Left kidney (tissue), 1 donor: ENCODE measurements at regions not wholly inside any gene's neighbourhood (a gene's known extent, or its start where the extent isn't known, plus 50 kb on each side); places are given as distances from the start of the nearest gene placed in this dataset.

Source experiments
- DNase-seq: peaks from one replicate; pipeline ENCODE4 v3.0.0-alpha.2; 2013

- no peak for DNase-seq
Measured at GRCh38 chr5:118044169-118044568, 944.2 kb downstream of the DTWD2 start.

DNA sequence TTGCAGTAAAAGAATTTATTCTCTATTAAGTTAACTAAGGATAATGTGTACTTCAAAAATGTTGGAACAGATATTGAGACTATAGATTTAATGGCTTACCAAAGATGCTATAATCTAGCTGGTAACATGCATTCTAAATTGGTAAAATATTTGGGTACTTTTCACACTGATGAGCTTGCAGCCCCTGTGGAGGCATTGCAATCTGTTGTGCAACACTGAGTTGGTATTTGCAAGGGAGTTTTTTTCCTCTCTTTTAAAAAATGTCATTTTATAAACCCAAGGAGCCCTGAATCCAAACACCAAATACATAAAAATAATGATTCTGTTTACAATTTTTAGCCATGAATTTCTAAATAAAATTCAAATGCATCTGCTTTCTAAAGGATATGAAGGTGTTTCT lies 944.8 kb downstream of the DTWD2 start:
- DNase-seq, result no peak

GRCh38 chr5:118042076-118042475 lies 946.3 kb downstream of the DTWD2 start:
- no peak for DNase-seq

- no peak for DNase-seq
Measured at GRCh38 chr5:118040496-118040895, 947.9 kb downstream of the DTWD2 start.

- no peak for DNase-seq
Measured at GRCh38 chr5:118033686-118034338, 954.5 kb downstream of the DTWD2 start.

GRCh38 chr5:118029807-118030206 lies 958.5 kb downstream of the DTWD2 start:
- no peak for DNase-seq

- no peak for DNase-seq
Measured at GRCh38 chr5:118022062-118022461, 966.3 kb downstream of the DTWD2 start.

DNA sequence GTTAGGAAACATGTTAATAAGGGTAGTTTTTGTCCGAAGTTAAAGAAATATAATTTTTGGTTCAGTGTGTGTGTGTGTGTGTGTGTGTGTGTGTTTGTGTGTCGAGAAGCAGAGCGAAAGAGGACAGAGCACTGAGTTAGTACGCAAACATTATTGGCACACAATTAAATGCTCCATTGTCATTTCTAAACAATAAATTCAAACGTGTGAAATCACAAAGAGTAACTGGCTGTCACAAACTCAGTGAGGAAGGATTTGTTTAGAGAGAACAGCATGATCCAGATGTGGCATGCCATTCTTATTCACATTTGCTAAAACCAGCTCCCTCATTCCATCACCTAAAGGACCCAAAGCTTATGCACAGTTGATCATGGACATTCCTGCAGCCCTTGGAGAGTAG lies 970.8 kb downstream of the DTWD2 start:
- no peak for DNase-seq

- DNase-seq, result no peak
Measured at GRCh38 chr5:118016396-118016795, 972.0 kb downstream of the DTWD2 start.

- no peak for DNase-seq
Measured at GRCh38 chr5:118015511-118015910, 972.8 kb downstream of the DTWD2 start.

GRCh38 chr5:118009741-118010297 lies 978.5 kb downstream of the DTWD2 start:
- DNase-seq, result no peak

DNA sequence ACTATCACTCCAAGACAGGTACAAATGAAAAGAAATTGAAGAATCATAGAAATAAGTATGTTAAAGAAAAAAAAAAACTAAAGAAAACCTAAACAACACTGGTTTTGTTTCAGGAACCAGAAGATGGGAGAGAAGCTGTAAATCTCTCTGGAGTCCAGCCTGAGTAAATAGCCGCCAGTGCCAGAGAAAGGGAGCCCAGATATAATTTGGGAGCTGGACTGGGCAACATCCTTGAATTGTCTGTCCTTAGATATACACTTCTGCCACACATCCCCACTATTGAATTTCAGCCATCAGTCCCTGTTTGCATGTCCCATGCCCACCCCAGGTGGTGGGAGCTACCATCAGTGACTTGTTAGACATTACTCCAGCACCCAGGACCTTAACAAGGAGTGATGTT lies 979.6 kb downstream of the DTWD2 start:
- DNase-seq, result no peak

- DNase-seq, result no peak
Measured at GRCh38 chr5:118007262-118007661, 981.1 kb downstream of the DTWD2 start.

- no peak for DNase-seq
Measured at GRCh38 chr5:118006219-118006618, 982.1 kb downstream of the DTWD2 start.

DNA sequence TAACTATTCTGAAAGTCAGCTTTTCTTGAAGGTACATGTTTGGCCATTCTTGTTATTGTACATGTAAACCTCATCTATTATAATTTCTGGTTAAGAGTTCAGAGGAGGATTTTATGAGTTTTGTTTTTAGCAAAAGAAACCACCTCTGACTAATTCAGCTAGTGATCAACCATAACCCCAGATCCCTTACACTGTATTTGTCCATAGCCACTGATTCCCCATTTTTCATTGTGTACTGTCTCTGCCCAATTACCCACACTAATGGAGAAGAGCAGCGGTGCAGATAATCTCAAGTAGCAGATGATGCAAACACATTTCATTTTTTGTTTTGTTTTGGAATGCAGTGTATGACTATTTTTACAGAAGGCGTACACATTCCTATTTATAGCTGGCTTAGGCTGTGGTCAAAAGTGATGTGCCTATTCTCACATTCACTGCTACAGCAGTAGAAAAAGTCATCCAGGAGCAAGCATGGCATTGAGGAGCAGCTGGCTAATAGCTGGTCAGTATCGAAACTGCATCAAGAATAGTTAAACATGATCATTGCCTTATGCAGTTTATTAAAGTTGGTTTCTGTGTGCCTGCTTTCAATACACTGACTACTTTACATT lies 988.3 kb downstream of the DTWD2 start:
- DNase-seq, result no peak

DNA sequence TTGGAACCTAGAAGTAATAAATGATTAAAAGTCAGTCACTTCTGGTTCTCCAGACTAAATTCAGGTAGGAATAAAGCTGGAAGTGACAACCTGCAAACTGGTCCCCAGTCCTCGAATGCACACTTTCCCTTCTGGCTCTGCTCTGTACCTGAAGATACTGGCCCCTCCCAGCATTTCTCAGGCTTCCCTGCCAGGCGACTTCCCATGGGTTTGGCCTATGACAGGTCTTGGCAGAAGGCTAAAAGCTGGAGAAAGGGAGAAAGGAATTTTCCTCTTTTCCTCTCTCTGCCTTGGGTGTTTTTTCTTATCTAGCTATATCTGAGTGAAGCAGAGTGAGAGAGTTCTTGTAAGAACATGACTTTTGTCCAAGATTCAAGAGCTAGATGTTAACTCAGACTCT lies 1005.7 kb downstream of the DTWD2 start:
- no peak for DNase-seq

DNA sequence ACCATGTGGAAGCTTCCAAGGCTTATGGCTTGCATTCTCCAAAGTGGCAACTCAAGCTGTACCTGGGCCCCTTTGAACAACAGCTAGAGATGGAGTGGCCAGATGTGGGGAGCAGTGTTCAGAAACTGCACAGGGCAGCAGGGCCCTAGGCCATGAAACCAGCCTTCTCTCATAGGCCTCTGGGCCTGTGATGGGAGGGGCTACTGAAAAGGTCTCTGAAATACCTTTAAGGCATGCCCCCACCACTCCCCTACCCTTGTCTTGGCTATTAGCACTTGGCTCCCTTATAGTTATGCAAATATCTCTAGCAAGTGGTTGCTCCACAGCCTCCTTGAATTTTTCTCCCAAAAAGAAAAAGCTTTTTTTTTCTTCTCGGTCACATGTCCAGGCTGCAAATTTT lies 1014.6 kb downstream of the DTWD2 start:
- no peak for DNase-seq

DNA sequence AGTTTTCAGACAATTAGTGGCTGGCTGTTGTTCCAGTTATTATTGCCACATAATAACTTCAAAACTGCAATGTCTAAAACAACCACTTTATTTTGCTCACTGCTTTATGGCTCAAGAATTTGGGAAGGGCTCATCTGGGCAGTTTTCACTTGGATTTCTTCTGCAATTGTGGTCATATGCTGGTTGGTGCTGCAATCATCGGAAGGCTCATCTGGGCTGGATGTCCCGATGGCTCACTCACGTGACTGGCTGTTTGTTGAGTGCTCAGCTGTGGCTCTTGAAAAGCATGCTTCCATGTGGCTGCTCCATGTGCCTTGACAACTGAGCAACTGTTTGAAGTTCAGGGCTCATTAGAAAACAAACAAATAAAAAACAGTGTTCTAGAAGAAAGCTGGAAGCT lies 1032.5 kb downstream of the DTWD2 start:
- DNase-seq, result no peak

GRCh38 chr5:117954331-117954730 lies 1034.0 kb downstream of the DTWD2 start:
- no peak for DNase-seq

- DNase-seq, result no peak
Measured at GRCh38 chr5:117953272-117953671, 1035.1 kb downstream of the DTWD2 start.

- DNase-seq, result no peak
Measured at GRCh38 chr5:117947836-117948235, 1040.5 kb downstream of the DTWD2 start.

- no peak for DNase-seq
Measured at GRCh38 chr5:117947121-117947520, 1041.2 kb downstream of the DTWD2 start.

- no peak for DNase-seq
Measured at GRCh38 chr5:117945258-117945657, 1043.1 kb downstream of the DTWD2 start.

DNA sequence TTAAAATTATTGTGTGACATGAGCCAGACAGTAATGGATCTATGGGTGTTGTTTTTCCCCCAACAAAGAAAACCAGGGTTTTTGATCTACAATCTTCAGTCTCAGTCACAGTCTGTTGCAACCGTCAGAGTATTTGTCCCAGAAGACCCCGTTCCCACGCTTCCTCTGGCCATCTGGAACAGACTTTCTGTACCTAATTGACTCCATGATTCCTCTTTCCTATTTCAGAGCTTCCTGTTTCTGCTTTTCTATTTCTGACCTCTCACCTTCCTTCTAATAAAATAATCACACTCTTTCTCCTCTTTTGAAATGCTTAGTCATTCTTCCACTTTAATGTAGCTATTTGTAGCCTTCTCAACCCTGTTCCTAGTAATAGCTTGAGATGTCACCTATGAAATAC lies 1044.8 kb downstream of the DTWD2 start:
- no peak for DNase-seq
